GM19023 (cell line): ENCODE measurements at regions not wholly inside any gene's neighbourhood (a gene's known extent, or its start where the extent isn't known, plus 50 kb on each side); places are given as distances from the start of the nearest gene placed in this dataset.
"Not testable (repeated sequence)": the region's sequence is repeated elsewhere in the genome, so short reads cannot be mapped to it uniquely, and the experiment has no call there.

Source experiments
- ATAC-seq: cut with Tn5 transposase; IDR thresholded peaks from one replicate; pipeline ENCODE4 v1.9.1; 2021; ENCODE audit warnings: mild to moderate bottlenecking, moderate library complexity; ENCODE audit not compliant: unreplicated experiment

DNA sequence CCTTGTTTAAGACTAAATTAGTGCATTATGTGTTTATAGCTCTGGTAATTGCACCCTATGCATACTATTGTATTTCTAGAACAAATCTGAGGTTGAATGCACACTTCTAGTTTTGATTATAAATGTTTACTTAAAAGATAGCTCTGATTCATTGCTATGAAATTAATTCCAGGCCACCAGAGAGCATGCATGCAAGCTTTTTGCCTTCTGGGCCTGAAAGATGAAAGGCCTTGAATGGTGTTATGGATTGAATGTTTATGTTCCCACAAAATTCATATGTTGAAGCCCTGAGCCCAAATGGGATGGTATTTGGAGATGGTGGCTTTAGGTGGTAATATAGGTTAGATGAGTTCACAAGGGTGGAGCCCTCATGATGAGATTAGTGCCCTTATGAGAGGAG lies 695.0 kb upstream of the MAP3K7 start:
- no peak for ATAC-seq

DNA sequence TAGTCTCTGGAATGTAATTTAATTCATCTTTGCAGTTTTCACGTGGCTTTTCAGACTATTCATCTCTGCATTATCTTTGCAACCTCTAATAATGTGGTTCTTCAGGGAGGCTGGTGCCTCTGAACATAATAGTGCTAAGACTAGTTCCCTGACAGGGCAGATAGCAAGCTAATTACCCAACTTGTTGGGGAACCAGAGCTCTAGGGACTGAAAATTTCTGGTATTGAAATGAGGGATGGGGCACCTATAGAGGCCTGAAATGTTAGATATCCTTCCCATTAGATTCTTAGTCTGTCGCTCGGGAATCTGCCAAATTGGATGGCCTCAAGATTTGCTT lies 693.6 kb upstream of the MAP3K7 start:
- ATAC-seq = no peak

DNA sequence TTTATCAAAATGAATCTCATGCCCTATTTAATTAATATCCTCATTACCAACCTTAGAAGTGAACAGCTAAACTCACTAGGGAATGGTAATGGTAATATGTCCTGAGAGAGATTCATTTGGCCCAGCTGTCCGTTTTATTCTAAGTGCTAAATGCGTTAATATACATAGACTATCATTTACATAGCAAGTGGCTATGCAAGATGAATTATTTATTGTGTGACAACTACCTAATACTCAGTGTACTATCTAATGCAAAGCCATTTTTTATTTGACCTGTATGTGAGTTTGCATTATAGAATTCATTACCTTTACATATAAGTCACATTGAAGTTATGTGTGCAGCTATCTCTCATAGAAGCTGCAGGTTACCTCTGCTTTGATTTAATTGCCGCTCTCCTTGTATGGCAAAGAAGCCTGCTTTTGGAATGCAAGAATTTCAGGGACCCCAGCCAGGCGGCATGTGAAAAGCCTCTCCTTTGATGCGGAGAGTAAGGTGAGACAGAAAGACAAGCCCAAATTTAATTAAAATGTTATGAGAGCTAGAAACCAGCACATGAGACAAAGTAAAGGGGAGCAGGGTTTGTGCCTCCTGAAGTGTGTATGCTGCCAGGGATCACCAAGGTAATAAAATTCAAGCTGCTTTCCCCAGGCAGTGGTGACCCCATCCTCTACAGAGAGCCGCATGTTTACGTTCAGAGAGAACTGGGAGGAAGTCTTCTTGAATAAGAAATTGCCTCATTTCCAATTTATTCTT lies 693.0 kb upstream of the MAP3K7 start:
- no peak for ATAC-seq

DNA sequence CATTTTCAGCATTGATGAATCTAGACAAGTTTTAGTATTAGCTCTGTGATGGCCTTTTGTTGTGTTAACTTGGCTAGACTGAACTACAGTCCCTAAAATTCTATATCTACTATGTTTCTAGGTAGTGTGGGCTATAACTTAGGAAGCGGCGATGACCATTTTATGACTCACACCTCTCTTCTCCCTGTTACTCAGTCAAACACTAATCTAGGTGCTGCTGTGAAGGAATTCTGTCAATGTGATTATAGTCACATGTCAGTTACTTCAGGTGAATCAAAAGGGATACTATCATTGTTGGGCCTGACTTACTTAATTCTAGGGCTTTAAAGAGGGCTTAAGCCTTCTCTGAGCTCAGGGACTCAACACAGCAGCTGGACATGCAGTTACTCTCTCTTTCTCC lies 691.5 kb upstream of the MAP3K7 start:
- ATAC-seq = no peak

DNA sequence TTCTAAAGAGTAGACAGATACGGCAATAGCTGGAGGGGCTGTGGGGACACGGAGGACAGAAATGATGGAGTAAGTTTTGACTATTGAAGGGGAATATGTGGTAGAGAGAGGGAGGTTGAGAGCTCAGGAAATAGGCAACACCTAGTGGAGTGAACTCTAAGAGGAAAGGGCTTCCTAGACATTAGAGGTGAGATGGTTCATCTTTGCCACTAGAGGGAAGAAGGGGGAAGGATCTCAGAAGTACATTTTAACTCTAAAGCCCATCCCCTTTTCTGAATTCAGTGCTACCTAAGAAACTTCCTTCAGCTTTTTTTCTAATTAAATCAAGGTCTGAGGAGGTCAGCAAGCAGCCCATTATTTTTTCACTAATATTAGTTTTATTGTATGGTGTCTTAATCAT lies 689.4 kb upstream of the MAP3K7 start:
- ATAC-seq = no peak

DNA sequence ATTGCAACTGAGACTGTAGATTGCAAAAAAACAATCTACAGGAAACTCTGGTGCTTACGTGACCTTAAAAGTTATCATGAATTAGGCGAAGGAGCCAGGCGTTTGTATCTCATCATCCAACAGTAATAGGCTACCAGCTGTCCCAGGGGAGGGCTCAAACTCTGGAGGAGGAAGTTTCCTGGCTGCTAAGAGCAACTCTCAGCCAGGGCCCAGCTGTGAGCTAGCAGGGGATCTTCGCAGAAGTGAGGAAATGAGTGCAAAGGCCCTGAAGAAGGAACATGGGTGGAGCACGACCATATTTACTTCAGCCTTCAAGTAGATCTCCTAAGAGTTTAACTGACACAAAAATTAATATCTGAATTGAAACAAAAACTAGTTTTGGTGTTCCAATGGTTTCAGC lies 686.9 kb upstream of the MAP3K7 start:
- no peak for ATAC-seq

DNA sequence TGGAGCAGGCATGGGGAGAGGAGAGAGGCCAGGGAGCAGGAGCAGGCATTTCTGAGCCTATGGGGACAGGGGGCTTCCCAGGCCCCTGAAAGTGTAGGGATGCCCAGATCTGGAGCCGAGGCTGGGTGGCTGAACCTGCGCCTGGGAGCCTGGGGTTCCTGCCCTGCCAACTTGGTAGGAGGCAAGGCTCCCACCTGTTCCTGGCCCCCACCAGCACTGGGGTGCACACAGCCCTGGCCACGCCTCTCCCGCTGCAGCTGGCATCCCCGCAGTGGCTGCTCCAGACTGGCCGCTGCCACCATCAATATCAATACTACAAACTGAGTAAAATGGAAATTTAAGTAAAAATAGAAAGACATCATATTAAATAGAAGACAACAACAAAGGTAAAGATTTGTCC lies 684.9 kb upstream of the MAP3K7 start:
- ATAC-seq = no peak

DNA sequence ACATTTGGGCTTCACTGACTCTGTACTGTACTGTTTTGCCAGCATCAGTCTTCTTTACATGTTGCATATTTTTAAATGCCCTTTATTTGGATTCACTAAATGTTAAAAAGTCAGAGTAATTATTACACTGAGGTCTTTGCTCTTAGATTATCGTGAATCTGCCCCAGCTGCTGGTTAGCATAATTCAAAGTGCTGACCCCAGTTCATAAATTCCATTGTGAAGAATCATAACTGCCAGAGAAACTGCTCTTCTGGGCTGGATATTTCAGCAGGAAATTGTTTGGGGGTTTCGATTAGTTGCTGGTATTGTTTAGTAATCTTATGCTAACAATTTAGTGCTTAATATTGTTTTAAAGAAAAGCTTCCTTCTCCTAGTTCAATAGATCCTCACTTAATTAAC lies 682.1 kb upstream of the MAP3K7 start:
- ATAC-seq = no peak

DNA sequence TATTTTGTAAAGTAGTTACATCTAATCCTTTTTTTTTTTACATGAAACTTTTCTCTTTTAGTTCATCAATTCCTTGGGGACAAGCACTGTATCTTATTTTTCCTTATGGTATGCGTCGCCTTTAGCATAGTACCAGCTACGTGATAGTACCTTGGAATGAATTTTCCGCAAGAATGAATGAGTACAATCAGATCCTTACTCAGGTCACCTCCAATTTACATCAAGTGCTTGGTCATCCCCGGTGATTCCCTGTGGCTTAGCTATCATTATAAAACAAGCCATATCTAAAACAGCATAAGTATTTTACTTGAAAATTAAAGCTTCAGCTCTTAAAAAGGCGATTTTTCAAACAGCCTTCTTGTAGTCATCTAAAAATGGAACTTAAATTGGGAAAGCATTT lies 680.4 kb upstream of the MAP3K7 start:
- no peak for ATAC-seq

DNA sequence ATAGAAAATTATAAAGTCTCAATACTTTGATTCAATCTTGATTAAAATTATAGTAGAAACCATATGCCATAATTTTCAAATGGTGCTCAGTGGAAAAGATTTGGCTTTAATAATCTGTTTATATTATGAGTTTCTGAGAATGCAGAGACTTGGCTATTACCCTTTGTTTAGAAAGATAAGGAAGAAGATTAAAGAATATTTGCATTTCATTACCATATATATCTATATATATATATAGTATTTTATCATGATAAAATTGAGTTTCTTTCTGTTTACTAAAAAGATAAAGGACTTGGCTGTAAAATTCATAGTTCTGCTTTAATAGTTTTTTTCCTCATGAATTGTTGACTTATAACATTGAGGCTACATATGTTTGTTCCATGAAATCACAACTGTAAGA lies 679.3 kb upstream of the MAP3K7 start:
- no peak for ATAC-seq

DNA sequence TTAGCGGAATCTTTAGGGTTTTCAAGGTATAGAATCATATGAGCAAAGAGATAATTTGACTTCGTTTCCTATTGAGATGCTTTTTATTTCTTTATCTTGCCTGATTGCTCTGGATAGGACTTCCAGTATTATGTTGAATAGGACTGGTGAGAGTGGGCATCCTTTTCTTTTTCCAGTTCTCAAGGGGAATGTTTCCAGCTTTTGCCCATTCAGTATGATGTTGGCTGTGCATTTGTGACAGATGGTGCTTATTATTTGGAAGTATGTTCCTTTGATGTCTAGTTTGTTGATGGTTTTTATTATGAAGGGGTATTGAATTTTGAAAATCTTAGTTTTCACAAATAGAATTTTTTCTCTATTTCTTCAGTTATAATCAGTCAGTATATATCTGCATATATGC lies 656.6 kb upstream of the MAP3K7 start:
- ATAC-seq = no peak

DNA sequence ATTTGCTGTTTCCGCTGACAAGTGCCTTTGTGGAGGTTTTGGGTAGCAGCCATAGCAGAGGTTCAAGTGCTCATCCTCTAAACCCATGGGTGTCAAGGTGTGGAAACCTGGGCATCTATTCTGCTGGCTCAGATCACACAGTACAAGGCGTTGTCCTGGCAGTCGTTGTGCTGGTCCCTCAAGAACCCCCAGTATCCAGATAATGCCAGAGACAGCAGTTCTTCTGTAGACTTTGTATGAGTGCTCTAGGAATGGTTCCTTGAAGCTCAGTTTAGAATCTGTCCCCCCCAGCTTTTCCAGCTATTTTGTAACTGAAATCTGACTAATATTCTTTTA lies 655.7 kb upstream of the MAP3K7 start:
- no peak for ATAC-seq

DNA sequence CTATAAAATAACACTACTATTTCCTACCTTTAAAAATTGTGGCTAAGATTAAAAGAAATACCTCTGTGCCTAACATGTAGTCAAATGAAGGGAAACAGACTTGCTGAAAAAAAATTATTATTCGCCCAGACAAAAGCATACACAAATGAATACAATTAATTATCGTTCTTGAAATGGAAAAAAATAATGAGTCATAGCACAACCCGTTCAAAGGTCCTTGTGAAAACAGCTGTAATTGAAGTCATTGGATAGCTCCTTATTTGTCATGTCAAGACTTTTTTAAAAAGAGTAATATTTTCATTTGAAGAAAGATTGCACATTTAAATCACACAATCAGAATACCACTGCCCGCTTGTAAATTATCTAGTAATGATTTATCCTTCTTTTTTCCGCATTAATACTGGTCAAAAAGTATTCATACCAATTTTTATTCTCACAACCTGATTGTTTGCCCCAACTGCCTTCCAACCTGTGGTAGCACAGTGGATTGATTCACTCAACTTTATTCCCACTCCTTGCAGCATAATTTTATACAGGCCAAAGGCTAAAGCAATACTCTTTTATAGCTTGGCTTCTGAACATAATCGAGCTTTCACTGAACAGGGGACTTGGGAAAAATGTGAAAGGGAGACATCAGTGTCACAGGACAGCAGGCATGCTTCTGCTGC lies 655.2 kb upstream of the MAP3K7 start:
- ATAC-seq = no peak

DNA sequence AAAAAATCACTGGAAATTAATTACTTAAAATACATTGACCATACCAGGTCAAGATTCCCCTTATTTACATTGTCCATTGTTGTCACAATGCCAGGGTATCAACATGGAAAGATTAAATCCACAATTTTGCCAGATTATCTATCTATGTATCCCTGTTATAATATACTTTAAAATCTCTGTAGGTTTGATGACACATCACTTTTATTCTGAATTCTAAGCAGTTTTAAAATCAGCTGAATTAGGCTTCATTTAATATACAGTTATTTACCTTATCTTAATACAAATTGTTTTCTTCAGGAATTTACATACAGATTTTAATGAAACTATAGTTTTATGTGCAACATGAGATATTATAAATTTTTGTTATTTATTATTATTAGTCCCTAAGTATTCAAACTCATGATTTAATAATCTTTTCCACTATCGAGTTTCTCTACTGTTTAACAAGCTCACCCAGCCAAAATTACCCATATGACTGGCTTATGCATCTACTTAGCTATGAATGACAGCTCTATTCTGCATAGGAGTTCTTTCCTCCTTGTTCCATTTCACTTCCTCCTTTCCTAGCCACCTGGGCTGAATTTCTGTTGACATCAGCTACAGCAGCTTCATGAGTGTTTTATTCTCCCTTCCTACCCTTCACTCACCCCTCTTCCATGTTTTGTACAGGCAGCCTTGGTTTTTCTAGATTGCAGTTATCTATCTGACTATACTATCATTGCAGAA lies 654.2 kb upstream of the MAP3K7 start:
- ATAC-seq = peak; percentile 65

DNA sequence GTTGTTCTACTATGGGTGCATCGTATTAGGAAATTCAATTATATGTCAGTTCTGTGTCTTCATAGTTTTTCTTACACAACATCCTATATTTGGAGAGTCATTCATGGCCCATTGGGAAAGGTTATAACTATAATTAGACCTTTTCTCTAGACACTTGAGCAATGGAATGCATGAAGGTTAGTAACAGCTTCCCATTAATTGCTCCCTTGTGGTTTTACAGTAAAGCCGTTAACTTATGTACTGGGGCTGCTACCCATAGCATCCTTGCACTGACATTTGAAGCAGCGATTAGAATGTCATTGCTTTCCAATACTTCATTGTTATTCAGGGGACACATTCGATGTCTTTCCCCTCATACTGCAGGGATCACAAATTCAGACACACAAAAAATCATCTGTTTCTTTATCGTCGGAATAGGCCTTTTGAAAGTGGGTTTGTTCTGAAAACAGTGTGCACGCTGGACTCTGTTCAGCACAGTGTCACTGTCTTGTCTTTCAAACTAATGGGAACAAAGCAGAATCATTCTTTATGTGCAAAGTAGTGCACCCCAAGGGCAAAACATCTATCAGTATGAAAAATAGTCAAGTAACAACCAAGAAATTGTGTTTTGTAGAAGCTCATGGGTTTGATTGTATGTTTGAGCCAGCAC lies 634.3 kb upstream of the MAP3K7 start:
- no peak for ATAC-seq

DNA sequence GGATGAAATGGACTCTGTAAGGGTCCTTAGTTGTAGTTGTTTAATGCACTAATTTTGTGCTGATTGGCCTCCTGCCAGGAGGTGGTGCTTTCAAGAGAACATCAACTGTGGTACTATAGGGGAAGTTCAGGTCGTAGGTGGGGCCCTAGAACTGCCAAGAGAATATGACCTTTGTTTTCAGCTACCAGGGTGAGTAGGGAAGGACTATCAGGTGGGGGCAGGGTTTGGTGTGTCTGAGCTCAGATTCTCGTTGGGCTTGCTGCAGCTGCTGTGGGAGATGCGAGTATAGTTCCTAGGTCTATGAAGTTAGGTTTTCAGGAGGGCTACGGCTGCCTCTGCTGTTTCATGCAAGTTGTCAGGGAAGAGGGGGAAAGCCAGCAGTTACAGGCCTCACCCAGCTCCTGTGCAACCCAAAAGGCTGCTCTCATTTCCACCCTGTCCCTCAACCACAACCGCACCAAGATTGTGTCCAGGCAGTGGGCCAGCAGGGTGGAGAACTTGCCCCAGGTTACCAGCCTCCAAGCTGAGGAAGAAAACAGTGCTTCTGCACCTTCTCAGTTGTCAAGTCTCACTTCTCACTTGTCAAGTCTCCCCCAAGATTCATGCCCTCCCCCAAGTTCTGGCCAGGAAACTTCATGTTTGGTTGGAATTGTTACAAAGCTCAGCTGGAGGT lies 626.5 kb upstream of the MAP3K7 start:
- ATAC-seq = no peak

DNA sequence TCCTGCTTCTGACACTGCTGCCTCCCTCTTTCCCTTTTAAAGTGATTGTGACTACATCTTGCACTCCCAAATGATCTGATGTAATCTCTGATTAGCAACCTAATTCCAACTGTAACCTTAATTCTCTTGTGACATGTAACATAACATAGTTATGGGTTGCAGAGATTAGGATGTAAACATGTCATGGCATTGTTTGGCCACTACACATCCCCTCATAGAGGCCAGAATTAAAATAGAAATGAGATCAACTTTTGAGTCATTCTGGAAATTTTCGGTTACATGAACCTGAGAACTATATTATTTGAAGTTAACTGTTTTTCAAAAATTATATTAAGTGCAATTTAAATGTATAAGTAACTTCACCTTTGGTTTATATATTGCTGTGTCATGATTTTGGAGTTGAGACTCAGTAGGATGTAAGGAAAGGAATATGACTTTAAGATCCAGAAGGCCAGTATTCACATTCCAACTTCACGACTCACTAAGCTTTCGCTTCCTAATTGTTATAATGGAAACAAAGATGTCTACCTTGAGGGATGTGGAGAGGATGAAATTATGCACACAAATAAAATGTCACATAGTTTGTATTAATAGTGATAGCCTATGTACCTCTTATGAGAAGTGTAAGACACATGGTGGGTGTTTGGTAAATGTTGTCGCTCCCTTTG lies 611.9 kb upstream of the MAP3K7 start:
- ATAC-seq = no peak

DNA sequence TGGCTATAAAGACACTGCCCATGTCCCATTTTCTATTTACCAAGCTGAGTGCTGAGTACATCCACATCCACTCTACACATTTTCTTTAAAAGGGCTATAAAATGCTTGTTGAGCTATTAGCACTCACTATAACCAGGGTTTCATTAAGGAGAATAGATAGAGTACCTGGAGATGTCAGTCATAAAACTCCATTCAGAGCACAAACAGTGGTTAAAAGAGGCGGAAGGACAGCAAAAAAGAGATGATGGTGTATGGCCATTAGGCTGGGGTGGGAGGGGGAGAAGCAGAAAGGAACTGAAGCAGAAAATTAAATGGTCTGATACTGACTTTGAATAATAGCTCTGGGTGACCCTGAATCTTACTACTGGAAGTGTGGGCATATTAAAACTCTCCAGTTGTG lies 609.9 kb upstream of the MAP3K7 start:
- no peak for ATAC-seq

DNA sequence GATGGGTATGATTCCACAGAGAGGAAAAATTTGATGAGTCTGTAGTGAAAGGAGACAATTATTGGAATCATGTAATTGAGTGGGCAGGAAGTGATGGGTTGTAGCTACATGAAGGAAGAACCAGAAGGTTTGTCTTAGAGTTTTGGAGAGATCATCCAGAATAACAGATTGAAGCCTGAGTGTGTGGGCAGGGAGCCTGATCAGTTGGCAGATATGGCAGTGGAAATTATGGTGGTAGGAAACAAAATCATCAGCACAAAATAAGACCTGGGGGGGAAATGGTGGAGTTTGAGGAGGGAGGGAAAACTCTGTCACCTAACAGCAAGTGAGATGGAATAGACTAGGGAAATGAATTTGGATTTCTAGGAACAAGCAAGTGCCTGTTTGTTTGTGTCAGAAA lies 606.6 kb upstream of the MAP3K7 start:
- no peak for ATAC-seq

DNA sequence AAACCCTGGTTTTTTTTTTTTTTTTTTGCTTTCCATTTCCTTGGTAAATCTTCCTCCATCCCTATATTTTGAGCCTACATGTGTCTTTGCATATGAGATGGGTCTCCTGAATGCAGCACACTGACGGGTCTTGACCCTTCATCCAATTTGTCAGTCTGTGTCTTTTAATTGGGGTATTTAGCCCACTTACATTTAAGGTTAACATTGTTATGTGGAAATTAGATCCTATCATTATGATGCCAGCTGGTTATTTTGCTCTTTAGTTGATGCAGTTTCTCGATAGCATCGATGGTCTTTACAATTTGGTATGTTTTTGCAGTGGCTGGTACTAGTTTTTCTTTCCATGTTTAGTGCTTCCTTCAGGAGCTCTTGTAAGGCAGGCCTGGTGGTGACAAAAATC lies 603.2 kb upstream of the MAP3K7 start:
- ATAC-seq = not testable (repeated sequence)

DNA sequence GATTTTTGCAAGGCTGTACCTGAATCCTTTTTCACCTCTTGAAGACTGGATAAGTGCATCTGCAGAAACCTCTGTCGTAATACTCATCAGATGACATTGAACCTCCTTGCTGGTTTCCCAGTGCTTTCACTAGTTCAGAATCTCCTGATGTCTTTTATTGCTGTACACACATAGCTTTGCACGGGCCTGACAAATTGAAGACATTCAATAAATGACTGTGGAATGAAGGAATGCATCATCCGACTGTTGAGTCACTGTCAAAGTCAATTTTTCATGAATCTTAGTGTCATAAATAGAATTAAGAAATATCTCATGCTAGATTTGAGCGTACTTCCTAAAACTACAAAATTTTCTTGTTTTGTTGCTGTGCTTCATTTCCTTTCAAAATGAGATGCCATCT lies 598.2 kb upstream of the MAP3K7 start:
- ATAC-seq = no peak
